ENCODE measurements at regions not wholly inside any gene's neighbourhood (a gene's known extent, or its start where the extent isn't known, plus 50 kb on each side); places are given as distances from the start of the nearest gene placed in this dataset.

- WGBS, 3 donors, result 59 to 63% (median 60%) methylated on average over 1 of the region's 1 CpG
Observed at GRCh38 chr14:49019467-49020115, 566.6 kb downstream of the RPS29 start.

GRCh38 chr14:49017447-49017846 is 568.7 kb downstream of the RPS29 start:
- H3K27ac ChIP-seq, result no peak overlapping the region
- no peaks in the 10 kb centered on the region for H3K9me3 ChIP-seq
- H3K4me1 ChIP-seq, result no peaks in the 10 kb centered on the region
- intact Hi-C loops (cut with DNase I), result no loop called here
- ATAC-seq (no peak), DNase-seq (no peak)
- no peaks in the 10 kb centered on the region for H3K27me3 ChIP-seq (ENCODE audit: insufficient read depth in 3 of 3, low read length in 2 of 3)
- H3K4me3 ChIP-seq, result no peak overlapping the region
- 42 to 53% (median 42%) methylated on average over 5 of the region's 5 CpGs for WGBS, 3 donors
- TF ChIP-seq, protein P1, sequence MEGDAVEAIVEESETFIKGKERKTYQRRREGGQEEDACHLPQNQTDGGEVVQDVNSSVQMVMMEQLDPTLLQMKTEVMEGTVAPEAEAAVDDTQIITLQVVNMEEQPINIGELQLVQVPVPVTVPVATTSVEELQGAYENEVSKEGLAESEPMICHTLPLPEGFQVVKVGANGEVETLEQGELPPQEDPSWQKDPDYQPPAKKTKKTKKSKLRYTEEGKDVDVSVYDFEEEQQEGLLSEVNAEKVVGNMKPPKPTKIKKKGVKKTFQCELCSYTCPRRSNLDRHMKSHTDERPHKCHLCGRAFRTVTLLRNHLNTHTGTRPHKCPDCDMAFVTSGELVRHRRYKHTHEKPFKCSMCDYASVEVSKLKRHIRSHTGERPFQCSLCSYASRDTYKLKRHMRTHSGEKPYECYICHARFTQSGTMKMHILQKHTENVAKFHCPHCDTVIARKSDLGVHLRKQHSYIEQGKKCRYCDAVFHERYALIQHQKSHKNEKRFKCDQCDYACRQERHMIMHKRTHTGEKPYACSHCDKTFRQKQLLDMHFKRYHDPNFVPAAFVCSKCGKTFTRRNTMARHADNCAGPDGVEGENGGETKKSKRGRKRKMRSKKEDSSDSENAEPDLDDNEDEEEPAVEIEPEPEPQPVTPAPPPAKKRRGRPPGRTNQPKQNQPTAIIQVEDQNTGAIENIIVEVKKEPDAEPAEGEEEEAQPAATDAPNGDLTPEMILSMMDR (IDR thresholded peaks at IDR 0.05), result no peak
- H3K36me3 ChIP-seq (ENCODE audit: insufficient read depth in 1 of 2, low read depth in 1 of 2), result no peaks in the 10 kb centered on the region

More at GRCh38 chr14:49019467-49020115, 566.6 kb downstream of the RPS29 start:
- Histone ChIP-seq H3K4me1 (no peaks in the 10 kb centered on the region), H3K9me3 (no peaks in the 10 kb centered on the region), H3K36me3 (ENCODE audit: insufficient read depth in 1 of 2, low read depth in 1 of 2) (no peaks in the 10 kb centered on the region), H3K27ac (no peak overlapping the region), H3K27me3 (ENCODE audit: insufficient read depth in 3 of 3, low read length in 2 of 3) (no peaks in the 10 kb centered on the region), H3K4me3 (no peak overlapping the region)
- intact Hi-C loops (cut with DNase I), result no loop called here
- ATAC-seq (no peak), DNase-seq (no peak)
- TF ChIP-seq, protein P1 (IDR thresholded peaks at IDR 0.05), result no peak

- TF ChIP-seq, protein P1 (IDR thresholded peaks at IDR 0.05), result no peak
- no peak for ATAC-seq
Observed at GRCh38 chr14:49016381-49016780, 569.8 kb downstream of the RPS29 start.

GRCh38 chr14:49014476-49014875 is 571.7 kb downstream of the RPS29 start:
- ATAC-seq (no peak), DNase-seq (no peak)
- no peaks in the 10 kb centered on the region for H3K36me3 ChIP-seq (ENCODE audit: insufficient read depth in 1 of 2, low read depth in 1 of 2)
- H3K4me3 ChIP-seq, result no peak overlapping the region
- 16 to 34% (median 18%) methylated on average over 3 of the region's 3 CpGs for WGBS, 3 donors
- H3K4me1 ChIP-seq, result no peaks in the 10 kb centered on the region
- H3K9me3 ChIP-seq, result no peaks in the 10 kb centered on the region
- intact Hi-C loops (cut with DNase I), result no loop called here
- no peaks in the 10 kb centered on the region for H3K27me3 ChIP-seq (ENCODE audit: insufficient read depth in 3 of 3, low read length in 2 of 3)
- TF ChIP-seq, protein P1 (IDR thresholded peaks at IDR 0.05), result no peak
- H3K27ac ChIP-seq, result no peak overlapping the region

More at GRCh38 chr14:49016381-49016780, 569.8 kb downstream of the RPS29 start:
- H3K27ac ChIP-seq, result no peak overlapping the region
- no peak for DNase-seq
- intact Hi-C loops (cut with DNase I), result no loop called here
- no peaks in the 10 kb centered on the region for H3K36me3 ChIP-seq (ENCODE audit: insufficient read depth in 1 of 2, low read depth in 1 of 2)
- 80 to 84% (median 81%) methylated on average over 2 of the region's 2 CpGs for WGBS, 3 donors
- no peak overlapping the region for H3K4me3 ChIP-seq
- no peaks in the 10 kb centered on the region for H3K9me3 ChIP-seq
- H3K4me1 ChIP-seq, result no peaks in the 10 kb centered on the region
- H3K27me3 ChIP-seq (ENCODE audit: insufficient read depth in 3 of 3, low read length in 2 of 3), result no peaks in the 10 kb centered on the region

DNA sequence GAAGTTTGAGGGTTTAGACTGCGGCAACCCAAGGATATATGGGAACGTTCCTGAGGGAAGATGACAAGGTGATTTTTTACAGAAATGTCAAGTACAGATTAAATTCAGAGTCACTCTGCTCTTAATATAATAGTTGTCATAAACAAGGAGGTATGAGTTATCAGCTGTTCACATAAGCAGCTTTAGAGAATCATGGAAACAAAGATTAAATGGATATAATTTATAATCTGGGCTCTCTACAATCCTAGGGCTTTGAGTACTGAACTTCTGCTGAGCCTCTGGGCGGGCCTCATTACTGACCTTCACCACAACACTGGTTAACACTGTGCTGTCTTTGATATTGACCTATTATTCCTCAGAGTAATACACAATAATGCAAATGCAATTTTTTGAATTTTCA is 577.8 kb downstream of the RPS29 start:
- H3K4me3 ChIP-seq, result no peak overlapping the region
- DNase-seq (no peak), ATAC-seq (no peak)
- 71 to 83% (median 82%) methylated on average over 3 of the region's 3 CpGs for WGBS, 3 donors
- no peaks in the 10 kb centered on the region for H3K27me3 ChIP-seq (ENCODE audit: insufficient read depth in 3 of 3, low read length in 2 of 3)
- intact Hi-C loops (cut with DNase I), result no loop called here
- H3K27ac ChIP-seq, result no peak overlapping the region
- no peaks in the 10 kb centered on the region for H3K9me3 ChIP-seq
- H3K36me3 ChIP-seq (ENCODE audit: insufficient read depth in 1 of 2, low read depth in 1 of 2), result no peaks in the 10 kb centered on the region
- TF ChIP-seq, protein P1 (IDR thresholded peaks at IDR 0.05), result no peak
- H3K4me1 ChIP-seq, result no peaks in the 10 kb centered on the region

All from psoas muscle (tissue), 7 donors.